ENCODE measurements at regions not wholly inside any gene's neighbourhood (a gene's known extent, or its start where the extent isn't known, plus 50 kb on each side); places are given as distances from the start of the nearest gene placed in this dataset.

GRCh38 chr11:92104349-92104748 lies 120.3 kb upstream of the FAT3 start:
- TF ChIP-seq EGR1 (IDR thresholded peaks at IDR 0.05) (no peak), YY1 (IDR thresholded peaks at IDR 0.05; ENCODE audit: low read depth) (no peak), REST (IDR thresholded peaks at IDR 0.05; ENCODE audit: low read depth) (no peak)

GRCh38 chr11:92101920-92102319 lies 122.7 kb upstream of the FAT3 start:
- TF ChIP-seq ZBTB7A (IDR thresholded peaks at IDR 0.05; ENCODE audit: low read depth) (no peak), YY1 (IDR thresholded peaks at IDR 0.05; ENCODE audit: low read depth) (no peak), USF1 (IDR thresholded peaks at IDR 0.05) (no peak), TEAD4 (IDR thresholded peaks at IDR 0.05) (no peak)

- TF ChIP-seq REST (IDR thresholded peaks at IDR 0.05; ENCODE audit: low read depth) (no peak), EGR1 (IDR thresholded peaks at IDR 0.05) (no peak)
These were observed 125.4 kb upstream of the FAT3 start for GRCh38 chr11:92099183-92099582.

GRCh38 chr11:92098172-92098571 lies 126.4 kb upstream of the FAT3 start:
- no peak for TF ChIP-seq MAX (IDR thresholded peaks at IDR 0.05)
- TF ChIP-seq USF1 (IDR thresholded peaks at IDR 0.05): no peak
- no peak for TF ChIP-seq CREB1 (IDR thresholded peaks at IDR 0.05; ENCODE audit: low read depth)
- no peak for TF ChIP-seq CEBPB (IDR thresholded peaks at IDR 0.05)
- TF ChIP-seq NFIC (IDR thresholded peaks at IDR 0.05): no peak
- no peak for TF ChIP-seq ZBTB7A (IDR thresholded peaks at IDR 0.05; ENCODE audit: low read depth)
- TF ChIP-seq REST (IDR thresholded peaks at IDR 0.05; ENCODE audit: low read depth): no peak
- no peak for TF ChIP-seq TCF12 (IDR thresholded peaks at IDR 0.05; ENCODE audit: low read depth)

- TF ChIP-seq CREB1 (IDR thresholded peaks at IDR 0.05; ENCODE audit: low read depth) (no peak), RAD21 (IDR thresholded peaks at IDR 0.05; ENCODE audit: low read depth) (no peak), USF1 (IDR thresholded peaks at IDR 0.05) (no peak), CEBPB (IDR thresholded peaks at IDR 0.05) (no peak)
These were observed 136.7 kb upstream of the FAT3 start for GRCh38 chr11:92087725-92088537.

- TF ChIP-seq MAX (IDR thresholded peaks at IDR 0.05): no peak
These were observed 141.5 kb upstream of the FAT3 start for GRCh38 chr11:92083123-92083522.

All from Ishikawa (cell line).